GM19328 (cell line): ENCODE measurements at regions not wholly inside any gene's neighbourhood (a gene's known extent, or its start where the extent isn't known, plus 50 kb on each side); places are given as distances from the start of the nearest gene placed in this dataset.

Experiments
- ATAC-seq: cut with Tn5 transposase; IDR thresholded peaks from one replicate; pipeline ENCODE4 v1.9.1; 2021; ENCODE audit warnings: mild to moderate bottlenecking, moderate library complexity; ENCODE audit not compliant: unreplicated experiment

DNA sequence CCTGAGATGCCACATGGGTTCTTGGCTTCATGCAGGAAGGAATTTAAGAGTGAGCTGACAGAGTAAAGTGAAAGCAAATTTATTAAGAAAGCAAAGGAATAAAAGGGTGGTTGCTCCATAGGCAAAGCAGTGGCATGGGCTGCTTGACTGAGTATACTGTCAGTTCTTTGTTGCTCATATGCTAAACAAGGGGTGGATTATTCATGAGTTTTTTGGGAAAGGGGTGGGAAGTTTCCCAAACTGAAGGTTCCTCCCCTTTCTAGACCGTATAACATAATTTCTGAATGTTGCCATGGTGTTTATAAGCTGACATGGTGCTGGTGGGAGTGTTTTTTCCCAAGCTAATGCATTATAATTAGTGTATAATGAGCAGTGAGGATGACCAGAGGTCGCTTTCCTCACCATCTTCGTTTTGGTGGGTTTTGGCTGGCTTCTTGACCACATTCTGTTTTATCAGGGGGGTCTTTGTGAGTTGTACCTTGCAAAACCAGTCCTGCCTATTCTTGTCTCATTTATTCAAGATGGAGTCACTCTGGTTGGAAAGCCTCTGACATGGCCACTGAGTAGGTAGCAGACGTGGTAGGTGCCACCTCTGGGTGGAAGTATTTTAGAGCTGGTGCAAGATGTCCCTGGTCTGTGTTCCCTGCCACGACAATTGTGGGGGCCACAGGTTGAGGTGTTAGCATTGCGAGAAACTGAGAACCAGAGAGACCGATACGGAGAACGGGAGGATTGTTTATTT is 107.5 kb upstream of the SDK1 start:
- no peak for ATAC-seq

DNA sequence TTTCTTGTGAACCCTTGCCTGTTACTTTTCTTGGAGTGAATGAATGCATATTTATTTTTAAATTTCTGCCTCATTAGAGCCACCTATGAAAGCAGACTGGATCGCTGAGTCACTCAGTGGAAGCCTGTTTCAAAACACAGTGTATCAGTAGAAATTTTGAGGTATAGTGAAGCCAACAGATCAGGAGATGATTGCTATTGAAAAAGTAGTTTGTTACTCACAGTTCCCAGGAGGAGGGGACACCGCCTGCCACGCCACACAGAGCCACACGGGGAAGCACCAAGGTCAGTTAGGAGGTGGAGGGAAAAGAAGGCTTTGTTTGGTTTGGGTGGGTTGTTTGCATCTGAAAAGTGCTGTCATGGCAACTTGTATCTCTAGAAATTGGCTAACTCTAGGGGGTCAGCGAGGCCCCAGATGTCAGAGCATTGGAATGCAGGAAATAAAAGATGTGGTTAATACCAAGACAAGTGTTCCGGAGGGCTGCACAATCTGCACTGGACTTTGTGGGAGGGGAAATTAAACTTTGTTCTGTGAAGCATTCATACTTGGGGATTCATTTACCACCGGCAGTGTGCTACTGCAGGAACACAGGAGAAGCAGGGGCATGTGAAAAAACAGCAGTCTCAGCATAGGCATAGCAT is 106.4 kb upstream of the SDK1 start:
- ATAC-seq = no peak

DNA sequence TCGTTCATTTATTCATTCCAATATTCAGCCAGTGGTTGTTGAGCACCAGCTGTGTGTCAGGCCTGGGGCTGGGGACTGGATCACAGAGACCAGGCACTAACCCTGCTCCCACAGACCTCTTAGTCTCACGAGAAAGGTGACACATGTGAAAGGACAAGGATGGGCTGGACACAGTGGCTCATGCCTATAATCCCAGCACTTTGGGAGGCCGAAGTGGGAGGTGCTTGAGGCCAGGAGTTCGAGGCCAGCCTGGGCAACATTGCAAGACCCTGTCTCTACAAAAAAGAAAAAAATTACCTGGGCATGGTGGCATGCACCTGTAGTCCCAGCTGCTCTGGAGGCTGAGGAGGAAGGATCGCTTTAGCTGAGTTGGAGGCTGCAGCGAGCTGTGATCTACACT is 105.9 kb upstream of the SDK1 start:
- ATAC-seq = no peak

DNA sequence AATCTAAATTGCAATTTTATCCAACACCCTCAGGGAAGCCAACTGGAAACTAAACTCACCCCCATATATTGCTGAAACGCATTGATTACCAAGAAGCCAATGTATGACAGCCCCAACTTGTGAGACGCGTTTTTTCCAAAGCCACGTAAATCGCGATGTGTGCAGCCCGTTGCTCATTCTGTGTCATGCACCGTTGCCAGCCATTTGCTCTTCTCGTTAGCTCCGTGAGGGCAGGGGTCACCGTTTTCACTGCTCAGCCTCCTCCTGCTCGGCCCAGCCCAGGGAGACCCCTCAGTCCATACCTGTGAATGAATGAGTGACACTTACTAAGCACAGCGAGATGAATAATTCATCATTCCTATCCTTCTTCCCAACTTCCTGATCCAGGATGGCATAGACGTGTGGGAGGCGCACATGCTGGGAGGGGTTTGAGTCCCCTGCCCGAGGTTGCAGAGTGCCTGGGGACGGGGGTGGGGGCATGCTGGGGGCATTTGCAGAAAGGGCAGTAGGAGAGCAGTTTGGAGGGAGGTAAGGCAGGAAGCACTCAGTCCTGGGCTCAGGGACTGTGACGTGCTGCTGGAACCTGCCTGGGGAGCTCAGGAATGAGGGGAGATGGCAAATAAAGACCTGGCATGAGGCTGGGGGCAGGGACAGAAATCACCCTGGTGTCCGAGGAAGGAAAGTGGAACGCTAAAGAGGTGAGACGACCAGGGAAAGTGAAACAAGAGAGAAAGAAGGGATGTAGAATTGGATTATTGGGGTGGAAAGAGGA is 104.2 kb upstream of the SDK1 start:
- ATAC-seq = no peak

GRCh38 chr7:3197567-3198213 is 103.4 kb upstream of the SDK1 start:
- no peak for ATAC-seq

DNA sequence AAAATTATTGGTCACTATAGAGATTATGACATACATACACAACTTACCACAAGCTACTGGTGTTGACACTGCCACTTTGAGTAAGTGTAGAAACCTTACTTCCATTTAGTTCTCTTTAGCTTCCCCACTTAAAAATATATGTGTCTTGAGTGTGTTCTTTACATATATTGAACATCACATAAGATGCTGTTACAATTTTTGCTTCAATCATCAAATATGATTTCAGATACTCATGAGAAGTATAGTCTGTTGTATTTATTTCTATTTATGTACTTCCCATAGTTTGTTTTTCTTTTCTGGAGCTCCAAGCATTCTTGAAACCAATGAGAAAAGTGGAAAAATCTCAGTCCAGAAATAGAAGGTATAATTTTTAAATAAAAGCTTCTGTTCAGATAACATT is 102.7 kb upstream of the SDK1 start:
- ATAC-seq = no peak

- ATAC-seq = no peak
Measured at GRCh38 chr7:3200504-3200903, 100.5 kb upstream of the SDK1 start.

DNA sequence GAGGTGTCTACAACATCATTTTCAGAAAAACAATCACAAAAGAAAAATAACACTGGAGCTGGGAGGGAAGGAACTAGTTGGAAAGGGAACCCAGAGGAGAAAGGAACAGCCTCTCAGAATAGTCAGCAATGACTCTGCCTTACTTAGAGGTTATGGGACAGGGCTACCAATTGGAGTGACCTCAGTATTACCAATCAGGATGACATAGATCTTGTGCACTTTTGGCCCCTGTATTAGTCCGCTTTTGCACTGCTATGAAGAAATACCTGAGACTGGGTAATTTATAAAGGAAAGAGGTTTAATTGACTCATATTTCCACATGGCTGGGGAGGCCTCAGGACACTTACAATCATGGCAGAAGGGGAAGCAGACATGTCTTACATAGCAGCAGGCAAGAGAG is 99.7 kb upstream of the SDK1 start:
- ATAC-seq = no peak

- ATAC-seq = no peak
Measured at GRCh38 chr7:3201937-3202710, 98.9 kb upstream of the SDK1 start.

DNA sequence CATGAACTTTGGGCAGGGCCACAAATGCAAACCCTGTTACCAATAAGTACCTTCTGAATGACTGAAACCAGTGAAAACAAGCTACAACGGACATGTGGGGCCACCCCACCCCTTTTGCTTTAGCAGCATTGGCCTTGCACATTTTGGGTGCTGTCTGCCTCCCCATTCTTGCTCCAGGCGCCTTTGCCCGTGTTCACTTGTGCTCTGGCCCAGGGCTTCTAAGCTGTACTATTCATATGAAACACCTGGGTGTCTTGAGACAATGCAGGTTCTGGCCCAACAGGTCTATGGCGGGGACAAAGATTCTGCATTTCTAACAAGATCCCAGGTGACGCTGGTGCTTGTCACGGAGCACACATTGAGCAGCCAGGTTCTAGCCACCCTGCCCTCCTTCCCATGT is 96.5 kb upstream of the SDK1 start:
- no peak for ATAC-seq

DNA sequence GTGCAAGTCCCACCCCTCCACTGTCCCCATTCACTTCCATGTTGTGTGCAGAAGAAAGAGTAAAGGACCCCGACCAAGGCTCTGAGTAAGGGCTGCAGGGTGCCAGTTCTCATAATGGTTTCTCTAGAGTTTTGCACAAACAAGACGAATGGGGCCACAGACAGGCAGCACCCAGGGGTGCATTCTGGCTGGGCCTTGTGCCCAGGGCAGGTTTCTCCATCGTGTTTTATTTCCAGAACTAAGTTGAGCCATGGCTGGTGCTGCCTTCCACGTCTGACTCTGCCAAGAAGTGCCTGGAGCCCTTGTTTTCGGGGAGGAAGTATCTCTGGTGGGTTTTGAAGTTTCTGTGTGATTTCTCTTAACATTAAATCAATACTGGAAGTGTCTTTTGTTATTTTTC is 95.0 kb upstream of the SDK1 start:
- ATAC-seq = no peak

DNA sequence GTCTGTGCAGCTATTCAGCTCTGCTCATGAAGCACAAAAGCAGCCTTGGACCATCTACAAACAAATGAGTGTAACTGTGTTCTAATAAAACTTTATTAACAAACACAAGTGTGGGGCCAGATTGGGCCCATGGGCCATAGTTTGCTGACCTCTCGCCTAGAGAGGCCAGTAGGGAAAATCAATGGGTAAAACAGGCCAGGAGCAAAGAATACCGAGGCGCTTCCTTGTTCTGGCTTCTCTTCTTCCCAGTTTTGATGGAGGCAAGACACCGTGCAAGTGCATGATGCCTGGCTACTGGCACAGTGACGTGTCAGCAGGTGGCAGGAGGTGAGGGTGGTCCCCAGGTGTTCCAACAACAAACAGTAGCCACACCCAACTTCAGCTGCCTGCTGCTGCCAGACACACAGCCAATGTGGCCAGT is 94.3 kb upstream of the SDK1 start:
- ATAC-seq = no peak

GRCh38 chr7:3207387-3207902 is 93.6 kb upstream of the SDK1 start:
- no peak for ATAC-seq

- ATAC-seq = no peak
Measured at GRCh38 chr7:3210531-3210930, 90.5 kb upstream of the SDK1 start.

DNA sequence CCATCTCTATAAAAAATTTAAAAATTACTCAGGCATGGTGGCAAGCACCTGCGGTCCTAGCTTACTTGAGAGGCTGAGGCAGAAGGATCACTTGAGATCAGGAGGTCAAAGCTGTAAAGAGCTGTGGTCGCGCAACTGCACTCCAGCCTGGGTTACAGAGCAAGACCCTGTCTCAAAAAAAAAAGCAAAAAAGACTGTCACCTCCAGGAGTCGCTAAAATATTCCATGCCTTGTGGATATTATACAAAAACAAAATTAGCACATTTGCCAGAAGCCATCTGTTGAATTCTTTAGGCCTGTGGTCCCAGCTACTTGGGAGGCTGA is 87.0 kb upstream of the SDK1 start:
- ATAC-seq = no peak

DNA sequence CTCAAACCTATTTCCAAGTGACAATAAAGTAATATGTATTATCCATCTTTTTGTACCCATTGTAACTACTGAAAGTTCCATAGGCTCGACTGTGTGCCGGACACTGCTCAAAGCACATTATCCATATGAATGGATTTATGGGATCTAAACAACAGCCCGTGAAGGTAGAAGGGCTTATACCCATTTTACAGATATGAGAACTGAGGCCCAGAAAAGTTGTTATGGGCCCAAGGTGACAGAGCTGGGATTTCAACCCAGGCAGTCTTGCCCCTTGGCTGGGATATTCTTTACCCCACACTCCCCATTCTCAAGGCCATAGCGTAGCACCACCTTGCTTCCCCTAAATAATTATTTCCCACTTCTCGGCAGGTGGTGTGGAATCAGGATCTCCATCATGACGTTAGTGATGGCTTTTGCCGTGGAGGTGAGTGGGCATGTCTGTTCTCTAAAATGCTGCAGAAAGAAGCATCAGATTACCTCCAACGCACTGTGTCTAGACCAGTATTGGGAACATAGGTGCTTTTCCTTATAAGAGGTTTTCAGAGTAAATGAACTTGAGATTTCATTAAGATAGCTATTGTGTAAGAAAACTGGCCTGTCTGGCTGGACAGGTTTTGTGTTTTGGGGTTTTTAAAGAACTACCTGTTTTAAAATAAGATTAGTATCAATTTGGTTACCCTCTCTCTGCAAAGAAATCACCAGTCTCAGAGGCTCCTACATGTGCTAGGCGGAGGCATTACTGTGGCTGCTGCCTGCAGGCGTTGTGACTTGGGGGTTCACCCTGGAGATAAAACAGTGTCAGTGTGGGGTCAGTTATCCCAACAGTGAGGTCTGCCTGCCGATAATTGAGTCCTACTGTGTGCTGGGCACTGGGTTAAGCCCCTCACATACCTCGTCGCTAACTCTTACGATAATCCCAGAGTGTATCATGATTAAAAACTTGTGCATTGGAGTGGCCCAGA is 85.1 kb upstream of the SDK1 start:
- ATAC-seq = no peak

DNA sequence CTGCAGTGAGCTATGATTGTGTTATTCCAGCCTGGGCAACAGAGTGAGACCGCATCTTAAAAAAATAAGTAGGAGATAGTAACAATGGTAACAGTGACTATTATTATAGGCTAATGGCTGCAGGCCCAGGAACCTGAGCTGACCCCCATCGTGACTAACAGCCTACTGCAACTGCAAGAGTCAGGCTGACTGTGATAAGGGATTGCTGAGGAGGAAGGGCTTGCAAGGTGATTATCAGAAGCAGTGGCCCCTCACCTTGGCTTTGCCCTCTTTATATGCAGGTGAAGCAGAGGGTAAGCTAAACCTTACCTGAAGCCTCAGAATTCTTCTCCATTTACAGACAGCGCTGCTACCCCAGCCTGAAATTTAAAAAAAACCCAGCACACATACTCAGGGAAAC is 83.9 kb upstream of the SDK1 start:
- no peak for ATAC-seq

DNA sequence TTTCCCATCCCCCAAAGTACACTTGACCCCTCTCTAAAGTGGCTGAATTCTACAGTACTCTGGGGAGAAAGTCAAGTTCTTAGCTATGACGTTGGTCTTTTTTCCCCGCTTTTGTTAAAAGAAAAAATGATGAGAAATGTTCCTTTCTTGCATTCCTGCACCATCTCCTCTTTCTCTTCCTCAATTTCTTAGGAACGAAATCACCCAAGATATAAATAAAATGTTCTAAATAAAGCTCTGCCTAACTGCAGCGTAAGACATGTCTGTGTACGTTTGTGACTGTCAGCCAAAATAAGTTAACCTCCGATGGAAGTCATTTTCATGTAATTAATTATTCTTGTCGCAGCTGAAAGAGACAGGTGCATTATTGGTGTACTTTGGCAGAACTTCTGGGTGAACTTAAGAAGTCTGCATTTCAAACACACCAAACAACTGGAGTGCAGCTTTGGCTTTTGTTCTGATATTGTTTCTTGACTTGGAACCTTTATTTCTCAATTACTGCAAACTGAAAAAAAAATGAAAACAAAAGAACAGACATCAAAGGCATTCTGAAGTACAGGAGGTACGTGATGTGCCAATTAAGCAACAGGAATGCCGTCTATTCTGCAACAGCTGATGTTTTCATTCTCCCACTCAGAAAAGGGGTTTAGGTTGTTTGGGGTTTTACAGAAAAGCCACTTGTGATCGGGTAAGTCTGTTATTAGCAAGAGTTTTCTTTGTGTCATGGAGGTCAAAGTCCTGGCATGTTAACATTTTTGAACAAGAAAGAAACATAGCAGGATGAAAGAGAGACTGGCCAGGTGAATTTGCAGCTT is 82.4 kb upstream of the SDK1 start:
- no peak for ATAC-seq
